NCI-H226 (cell line): ENCODE measurements at regions not wholly inside any gene's neighbourhood (a gene's known extent, or its start where the extent isn't known, plus 50 kb on each side); places are given as distances from the start of the nearest gene placed in this dataset.

Source experiments
- DNase-seq: peaks from one replicate; pipeline ENCODE4 v3.0.0-alpha.2; 2015

DNA sequence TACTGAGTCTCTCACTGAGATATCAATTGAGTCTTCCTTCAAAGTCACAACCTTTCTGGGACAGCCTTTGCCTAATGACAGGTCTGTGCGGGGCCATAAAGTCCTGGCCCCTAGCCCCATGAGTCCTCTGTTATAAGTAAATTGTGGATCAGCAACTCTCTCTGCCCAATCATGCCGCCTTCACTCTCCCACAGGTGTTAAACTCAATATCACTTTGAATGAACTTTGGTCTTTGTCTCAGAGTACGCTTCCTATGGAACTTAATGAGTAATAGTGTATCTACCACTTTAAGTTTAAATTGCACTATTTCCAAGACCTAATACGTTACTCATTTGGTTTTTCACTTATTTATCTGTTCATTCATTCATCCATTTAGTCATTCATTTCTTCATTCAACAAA lies 826.4 kb downstream of the TUSC7 start:
- DNase-seq: no peak

DNA sequence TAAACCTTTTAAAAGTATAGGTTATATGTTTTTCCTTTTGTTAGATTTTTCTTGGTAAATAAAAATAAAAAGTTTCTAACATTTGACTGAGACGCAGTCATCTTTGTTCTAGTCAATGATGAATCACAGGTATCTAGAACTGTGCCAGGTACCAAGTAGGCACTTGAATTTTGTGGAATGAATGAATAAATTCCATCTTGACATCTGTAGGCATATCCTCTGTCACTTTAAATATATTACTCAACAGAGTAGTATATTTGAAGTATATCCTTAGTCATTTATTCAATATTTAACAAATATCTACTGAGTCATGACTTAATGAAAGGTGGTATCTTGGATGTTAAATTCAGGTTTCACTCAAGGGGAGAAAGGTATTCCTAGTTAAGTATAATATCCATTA lies 828.4 kb downstream of the TUSC7 start:
- no peak for DNase-seq

DNA sequence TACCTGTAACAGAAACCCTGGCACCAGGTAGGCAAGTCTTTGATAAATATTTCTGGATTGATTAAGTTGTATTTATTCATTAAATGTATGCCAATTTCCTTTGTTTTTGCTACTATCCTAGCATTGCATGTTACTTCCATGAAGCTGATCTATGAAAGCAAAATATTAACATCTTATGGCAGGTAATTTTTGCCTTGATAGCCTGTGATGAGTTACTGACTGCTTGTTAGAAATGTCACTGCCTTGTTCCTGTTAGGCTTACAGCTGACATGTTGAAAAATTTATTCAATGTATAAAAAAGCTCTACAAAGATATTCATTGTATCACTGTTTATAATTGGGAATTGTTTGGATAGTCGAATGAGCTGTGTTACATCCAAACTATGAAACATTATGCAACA lies 830.1 kb downstream of the TUSC7 start:
- DNase-seq: no peak

DNA sequence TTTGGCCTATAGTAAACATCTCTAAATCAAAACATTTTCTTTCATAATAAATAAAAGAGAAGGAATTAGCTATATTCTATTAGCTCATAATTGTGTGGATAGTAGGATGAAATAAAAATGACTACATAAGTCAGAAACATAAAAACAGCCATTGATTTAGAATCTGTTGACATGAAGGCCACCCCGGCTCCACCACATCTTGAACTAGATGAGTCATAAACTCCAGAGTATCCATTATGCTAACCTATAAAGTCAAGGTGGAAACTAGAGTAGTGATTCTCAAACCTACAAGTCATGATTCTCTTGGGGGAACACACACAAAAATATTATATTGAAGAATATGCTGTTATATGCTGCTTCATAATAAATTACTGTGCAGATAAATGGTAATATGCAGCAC lies 831.0 kb downstream of the TUSC7 start:
- DNase-seq: no peak

DNA sequence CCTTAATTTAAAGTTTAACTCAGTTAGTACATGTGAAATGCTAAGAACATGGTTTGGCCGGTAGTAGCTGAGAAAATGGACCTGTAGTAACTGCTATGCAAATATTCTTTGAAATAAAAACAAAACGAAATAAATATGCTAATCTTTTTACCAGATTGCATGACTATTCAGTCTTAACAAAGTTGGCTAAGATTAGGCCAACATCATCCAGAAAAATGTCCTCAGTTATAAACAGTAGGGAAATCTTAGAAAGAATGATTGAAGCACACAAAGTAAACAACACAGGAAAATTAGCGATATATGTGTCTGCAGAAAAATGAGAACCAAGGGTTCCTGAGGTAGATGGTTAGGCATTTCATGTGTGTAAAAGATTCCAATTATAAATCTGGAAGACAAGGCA lies 832.1 kb downstream of the TUSC7 start:
- DNase-seq: no peak

DNA sequence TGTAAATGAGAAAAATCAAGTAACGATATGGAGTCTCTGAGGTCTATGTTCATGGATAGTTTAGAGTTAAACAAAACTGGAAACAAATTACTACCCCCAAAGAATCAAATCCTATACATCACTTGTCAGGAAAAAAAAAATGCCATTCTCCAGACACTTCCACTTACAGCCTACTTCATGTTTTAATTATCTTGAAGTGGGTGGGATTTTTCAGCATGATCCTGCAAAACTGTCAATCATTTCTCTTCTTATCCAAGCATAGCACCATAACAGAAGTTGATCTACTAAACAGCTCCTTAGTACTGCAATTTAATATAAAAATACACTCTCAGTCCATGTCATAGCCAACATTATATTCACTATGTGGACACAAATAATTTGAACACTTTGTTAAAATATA lies 833.9 kb downstream of the TUSC7 start:
- DNase-seq: no peak

DNA sequence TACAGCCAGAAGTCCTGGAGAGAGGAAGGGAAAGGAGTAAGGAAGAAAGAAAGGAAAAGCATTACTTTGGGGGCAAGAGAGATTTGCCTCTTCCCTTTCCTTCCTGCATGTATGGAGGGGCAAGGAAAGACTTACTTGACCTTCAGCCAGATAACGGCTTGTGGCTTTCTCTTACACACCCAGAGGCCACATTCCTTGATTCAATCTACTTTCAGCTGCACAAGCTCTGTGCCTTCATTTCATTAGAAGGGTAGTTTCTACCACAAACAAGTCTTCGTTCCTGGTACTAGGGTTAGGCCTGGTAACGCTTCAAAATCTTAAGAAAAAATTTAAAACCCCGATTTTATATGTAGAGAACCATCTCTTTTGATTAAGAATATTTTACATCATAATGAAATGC lies 835.9 kb downstream of the TUSC7 start:
- no peak for DNase-seq

DNA sequence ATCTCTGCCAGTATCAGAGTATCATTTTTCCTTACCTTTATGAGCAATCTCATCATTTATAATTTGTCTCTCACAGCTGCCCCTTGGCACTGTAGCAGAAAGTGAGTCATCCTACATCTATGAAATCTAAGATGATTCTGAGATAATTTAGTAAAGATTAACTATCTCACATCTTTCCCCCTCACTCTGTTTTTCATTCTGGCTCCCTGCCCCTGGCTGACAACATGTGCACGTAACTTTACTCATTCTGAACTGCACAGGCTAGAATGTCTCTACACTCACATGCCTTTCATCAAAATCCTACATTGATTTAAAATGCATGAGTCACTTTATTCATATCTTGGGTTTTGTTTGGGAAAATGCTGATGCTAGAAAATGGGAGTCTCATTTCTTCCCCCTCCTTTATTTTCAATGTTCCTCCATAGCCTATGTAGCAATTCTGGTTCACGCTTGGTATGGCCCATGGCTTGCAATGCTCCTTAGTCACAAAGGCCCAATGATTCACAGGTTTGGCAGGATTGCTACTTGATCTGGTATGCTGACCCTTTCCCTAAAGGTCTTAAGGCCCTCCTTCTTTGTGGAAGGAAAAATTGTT lies 838.5 kb downstream of the TUSC7 start:
- no peak for DNase-seq

DNA sequence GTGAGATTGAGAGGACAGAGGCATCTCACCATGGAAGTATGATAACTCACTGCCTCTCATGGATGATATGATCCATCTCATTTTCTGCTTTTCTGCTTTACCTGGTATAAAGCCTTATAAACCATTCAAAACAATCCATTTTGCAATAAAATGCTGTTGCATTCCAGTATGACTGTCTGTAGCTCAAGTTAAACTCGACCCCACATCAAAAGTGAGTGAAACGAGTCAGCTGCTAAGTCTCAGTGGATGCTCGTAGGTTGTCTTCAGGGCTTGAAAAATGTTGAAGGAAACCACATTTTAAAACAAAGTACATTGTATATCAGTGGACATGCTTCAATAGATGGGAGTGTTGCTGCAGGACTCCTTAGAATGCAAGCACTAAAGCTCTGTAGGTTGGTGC lies 839.0 kb downstream of the TUSC7 start:
- DNase-seq: no peak

DNA sequence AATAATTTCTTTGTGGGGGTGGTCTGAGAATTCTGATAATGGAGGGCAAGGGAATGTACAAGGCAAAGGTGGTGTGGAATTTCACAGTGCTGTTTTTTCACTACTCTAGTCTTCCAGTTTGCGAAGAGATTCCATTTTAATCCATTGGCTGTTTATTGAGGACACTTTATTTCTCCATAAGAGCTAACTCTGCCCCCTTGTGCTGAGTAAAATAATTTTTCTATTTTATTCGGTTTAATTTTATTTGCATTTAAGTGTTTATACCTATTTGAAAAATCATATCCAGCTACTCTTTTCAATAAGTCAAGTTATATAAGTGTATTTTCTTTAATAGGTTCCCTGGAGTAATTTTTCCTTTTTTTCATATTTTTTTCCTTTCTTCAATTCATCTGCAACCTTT lies 840.1 kb downstream of the TUSC7 start:
- no peak for DNase-seq

DNA sequence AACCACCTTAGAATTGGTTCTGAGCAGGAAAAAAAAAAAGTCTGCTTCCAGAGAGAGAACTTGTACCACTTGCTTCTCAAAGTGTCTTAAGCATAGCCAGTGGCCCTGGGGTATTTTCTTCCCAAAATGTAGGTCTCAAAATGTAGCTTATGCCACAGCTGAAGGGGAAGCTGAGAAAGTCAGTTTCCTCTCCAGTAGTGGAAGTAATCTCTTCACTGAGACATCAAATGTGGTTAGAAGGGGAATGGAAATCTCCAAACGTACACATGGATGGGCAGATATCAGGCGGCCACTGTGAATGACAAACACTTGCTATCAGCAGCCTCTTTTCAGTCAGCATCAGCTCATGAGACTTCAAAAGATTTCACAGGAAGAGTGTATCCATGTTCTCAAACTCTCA lies 841.2 kb downstream of the TUSC7 start:
- no peak for DNase-seq

DNA sequence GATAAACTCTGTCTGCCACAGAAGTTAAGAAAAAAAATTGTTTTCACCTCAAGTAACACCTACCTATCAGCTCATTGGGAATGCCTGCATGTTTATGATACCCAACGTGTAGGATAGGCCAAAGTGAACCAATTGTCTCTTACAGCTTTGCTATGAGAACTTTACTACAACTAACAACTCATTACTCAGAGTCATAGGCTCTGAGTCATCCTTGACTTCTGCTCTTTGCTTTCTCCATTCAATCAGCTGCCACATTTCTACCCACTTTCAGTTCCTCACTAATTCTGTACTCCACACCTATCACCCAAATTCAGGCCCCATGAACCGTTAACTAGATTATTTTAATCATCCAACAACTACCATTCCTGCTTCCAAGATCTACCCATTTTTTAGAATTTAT lies 843.9 kb downstream of the TUSC7 start:
- DNase-seq: no peak

DNA sequence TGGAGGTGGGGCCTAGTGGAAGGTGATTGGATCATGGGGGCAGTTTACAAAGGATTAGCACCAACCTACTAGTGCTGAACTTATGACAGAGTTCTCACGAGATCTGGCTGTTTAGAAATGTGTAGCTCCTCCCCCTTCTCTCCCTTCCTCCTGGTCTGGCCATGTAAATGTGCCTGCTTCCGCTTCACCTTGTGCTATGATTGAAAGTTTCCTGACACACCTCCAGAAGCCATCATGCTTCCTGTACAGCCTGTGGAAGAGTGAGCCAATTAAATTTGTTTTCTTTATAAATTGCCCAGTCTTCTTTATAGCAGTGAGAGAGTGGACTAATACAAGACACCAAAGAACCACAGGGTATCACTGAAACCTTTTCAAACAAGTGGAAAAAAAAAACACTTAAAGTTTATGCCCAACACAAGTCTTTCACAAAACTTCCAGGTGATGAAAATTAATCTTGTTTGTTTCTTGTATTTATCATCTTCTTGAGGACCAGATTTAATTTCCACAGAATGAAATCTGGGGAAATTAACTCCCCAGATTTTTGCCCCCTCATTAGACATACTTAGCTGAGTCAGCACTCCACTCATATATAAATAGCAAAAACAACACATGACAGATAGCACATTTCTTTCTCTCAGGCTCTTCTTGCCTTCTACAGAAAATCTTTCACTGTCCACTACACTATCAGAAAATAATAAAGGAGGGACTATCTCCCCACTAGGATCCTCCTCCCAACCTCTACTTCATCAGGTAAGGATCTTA lies 847.2 kb downstream of the TUSC7 start:
- no peak for DNase-seq

DNA sequence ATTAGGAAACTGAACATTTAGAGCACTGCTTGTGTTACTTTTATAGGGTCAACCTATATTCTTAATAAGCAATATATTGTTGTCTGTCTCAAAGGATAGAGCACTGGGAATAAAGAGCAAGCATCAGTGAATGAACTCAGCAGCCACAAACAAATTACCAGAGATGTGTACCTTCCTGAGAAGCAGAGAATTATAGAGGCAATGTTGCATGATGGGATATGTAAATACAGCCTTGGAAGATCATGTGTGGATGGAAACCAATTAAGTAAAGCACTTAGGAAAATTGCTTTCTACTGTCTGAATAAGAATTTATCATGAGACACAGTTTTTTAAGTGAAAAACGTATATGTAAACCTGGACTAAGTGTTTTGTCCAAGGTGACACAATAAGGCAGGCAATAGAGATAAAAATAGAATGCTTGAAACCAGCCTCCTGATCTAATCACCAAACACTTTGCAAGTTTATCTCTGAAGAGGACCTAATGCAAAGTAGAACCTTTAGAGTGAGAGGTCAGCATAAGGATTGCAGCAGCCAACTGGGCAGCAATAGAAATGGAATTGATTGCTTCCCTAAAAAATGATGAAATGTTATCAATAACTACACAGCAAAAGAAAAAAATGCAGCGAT lies 848.0 kb downstream of the TUSC7 start:
- no peak for DNase-seq

DNA sequence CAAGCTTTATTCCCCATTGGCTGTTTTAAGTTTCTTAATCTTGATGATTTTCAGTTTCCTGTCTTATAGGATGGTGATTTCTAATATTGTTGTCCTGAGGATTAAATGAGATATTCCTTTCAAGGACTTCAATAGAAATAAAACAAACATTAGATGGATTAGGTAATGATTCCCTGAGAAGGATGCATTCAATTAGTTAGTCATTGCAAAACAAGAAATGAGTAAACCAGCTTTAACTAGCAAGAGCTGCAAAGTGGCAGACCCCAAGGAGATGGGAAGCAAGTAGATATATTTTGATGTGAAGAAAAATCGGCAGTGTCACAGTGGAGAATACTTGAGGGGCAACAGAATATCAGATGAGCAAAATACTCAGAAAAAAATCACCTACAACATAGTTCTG lies 849.1 kb downstream of the TUSC7 start:
- no peak for DNase-seq

DNA sequence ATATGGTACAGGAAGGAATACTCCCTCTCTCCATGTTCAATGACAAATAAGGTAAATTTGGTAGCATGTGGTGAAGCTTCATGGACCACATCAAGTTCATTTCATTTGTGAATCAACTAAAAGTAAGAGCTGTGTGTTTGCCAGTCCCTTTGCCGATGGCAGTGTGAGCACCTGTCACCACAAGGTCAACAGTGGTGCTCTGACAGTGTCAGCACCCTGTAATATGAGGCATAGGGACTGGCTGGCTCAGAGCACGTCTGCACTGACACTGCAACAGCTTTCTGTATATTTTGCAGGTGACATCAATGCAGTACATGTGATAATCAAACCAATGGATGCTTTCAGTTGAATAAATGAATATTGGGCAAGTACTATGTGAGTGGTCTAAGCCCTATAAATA lies 852.4 kb downstream of the TUSC7 start:
- no peak for DNase-seq

DNA sequence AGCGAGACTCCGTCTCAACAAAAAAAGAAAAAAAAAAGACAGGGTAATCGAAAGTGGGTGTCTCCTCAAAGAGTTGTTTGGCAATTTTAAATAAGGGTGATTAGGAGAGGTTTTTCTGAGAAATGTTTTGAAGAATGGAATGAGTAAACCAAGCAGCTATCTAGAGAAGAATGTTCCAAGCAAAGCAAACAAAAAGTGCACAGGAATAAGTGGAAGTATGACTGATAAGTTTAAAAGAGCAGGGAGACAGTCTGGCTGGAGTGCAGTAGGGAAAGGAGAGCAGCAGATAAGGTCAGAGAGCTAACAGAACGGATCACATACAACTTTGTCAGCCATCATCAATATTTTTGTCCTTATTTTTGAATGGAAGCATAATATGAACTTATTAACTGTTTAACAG lies 853.5 kb downstream of the TUSC7 start:
- no peak for DNase-seq

DNA sequence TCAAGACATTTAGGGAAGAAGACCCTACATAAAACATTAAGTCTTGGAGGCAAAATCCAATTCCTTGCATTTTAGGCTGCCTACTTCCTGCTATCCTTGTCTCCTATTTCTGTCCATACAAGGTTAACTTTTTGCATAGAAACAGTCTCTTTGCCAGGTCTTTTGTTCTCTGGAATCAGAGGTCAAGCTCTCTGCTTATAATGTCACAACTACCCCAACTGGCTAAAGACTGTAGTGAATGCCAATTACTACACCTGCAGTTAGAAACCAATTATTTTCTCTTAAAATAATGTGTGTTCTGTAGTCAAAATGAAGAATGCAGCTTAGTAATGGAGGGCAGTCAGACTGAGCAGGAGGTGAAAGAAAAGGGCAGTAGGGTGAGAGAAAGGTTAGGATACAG lies 856.2 kb downstream of the TUSC7 start:
- no peak for DNase-seq

DNA sequence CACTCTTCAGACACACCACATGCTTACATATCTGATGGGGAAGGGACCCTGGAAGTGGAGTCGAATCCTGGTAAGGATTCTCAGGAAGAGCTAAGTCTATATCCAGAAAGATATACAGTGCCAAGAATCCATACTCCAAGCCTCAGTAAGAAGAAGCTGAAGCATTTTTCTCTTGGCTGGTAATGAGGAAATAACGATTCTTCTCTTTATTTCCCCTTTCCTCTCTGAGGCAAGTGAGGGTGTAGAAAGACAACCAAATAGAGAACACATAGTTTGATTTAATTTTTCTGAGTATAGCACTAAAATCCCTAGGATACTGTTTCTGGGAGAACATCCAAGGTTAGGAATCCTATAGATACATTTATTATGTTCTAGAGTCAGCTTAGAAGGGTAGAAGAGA lies 857.3 kb downstream of the TUSC7 start:
- no peak for DNase-seq

DNA sequence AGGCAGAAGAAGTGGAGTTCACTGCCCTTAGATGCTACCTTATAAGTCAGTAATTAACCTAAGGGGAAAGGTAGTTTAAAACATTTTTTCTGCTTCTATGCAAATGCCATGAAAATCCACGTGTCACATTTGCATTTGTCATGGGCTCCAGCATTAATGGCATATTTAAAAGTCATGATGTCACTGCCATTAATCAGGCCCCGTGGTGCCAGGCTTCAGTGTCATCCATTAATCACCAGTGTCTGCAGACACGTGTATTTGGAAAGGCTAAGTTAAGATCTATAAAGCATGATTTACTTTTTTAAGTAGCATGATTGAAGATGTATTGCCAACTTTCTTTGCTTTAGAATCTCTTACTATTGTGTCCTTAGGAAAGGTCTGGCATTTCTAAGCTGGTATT lies 857.8 kb downstream of the TUSC7 start:
- DNase-seq: no peak

DNA sequence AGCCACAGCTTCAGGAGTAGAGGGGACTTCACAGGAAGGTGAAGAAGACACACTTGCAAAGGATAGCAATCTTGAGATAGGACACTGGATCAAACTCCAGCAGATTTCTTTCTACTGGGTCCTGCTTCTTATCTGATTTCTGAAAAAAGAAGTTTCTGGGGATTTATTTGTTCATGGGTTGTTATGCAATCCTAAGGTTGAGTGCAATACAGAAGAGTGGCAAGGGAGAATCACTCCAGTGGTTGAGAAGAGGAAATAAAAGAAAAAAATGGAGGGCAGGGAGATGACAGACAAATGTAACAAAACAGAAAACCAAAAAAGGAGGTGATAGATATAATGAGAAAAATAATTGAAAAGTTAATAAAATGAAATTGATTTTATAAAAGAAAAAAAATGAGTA lies 858.3 kb downstream of the TUSC7 start:
- DNase-seq: no peak

DNA sequence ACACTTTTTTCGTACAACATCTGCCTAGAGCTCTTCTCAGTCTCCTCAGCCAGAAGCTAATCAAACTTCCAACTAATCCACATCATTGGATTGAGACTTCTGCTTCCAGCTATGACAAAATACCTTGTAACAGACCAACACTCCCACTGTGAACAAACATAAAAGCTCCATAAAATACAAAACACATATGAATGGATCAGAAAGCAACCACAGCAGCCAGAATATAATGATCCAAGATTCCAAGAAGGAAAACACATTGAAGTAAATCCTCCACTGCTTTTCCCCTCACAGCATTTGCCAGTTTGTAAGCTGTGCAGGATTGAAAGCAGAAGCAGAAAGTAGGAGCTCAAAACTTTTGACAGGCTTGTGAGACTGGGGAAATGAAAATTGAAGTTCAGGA lies 863.2 kb downstream of the TUSC7 start:
- DNase-seq: no peak

DNA sequence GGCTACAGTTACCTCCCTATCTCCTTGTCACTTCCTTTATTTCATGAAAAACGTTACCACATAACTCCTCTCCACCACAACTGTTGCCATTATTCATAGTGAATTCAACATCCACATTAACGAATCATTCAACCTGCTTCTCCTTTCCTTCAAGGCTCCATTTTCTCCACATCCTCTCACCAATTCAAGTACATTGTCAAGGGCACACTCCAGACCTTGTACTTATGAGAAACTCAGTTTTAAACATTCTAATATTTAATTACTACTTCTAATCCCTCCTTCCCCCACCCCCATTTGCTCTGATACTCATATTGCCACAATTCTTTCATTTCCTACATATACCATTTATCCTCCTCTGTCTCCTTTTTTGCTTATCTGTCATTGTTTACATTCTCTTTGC lies 871.2 kb downstream of the TUSC7 start:
- DNase-seq: no peak

DNA sequence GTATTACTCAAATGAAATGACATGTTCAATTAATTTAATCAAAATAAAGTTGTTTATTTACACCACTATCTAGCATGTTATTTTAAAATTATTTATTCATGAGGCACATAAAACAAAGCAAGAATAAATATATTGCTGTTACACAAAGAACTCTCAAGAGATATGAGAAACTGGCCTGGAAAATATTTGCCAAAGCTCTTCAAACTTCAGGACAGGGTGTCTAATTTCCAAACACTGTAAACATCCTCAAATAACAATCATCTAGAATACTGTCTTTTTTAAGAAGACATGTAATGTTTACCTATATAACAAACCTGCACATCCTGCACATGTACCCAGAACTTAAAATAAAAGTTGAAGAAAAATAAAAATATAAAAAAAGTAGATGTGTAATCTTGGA lies 876.6 kb downstream of the TUSC7 start:
- no peak for DNase-seq

DNA sequence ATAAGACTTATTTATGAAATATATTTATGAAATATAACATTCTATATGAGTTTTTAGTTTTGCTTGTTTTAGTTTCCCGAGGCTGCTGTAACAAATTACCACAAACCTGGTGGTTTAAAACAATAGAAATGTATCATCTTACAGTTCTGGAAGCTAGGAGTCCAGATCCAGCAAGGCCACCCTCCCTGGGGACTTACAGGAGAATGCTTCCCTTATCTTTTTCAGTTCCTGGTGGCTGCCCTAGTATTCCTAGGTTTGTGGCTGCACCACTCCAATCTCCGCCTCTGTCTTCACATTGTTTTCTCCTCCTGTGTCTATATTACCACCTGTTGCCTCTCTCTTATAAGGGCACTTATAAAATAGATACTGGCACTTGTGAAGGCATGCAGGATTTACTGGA lies 877.8 kb downstream of the TUSC7 start:
- DNase-seq: no peak
